PC-9 (cell line): ENCODE measurements at regions not wholly inside any gene's neighbourhood (a gene's known extent, or its start where the extent isn't known, plus 50 kb on each side); places are given as distances from the start of the nearest gene placed in this dataset.

Experiments
- BruUV-seq: library from RNA; stranded (reverse); fragments of 400-500 nt; replicated peaks from 2 replicates; lab custom pipeline; 2021; lab: Mats Ljungman, UMichigan
- CTCF ChIA-PET: fragments of 300-600 bp; sonication (Branson Sonifier 250); formaldehyde crosslinking; loops from one replicate; lab custom pipeline; 2022; ENCODE audit warnings: antibody characterized with exemption; lab: Charles Lee
- POLR2A ChIA-PET: fragments of 300-600 bp; sonication (Branson Sonifier 250); formaldehyde crosslinking; loops from one replicate; lab custom pipeline; 2022; ENCODE audit warnings: antibody characterized with exemption; ENCODE audit not compliant: unreplicated experiment; lab: Charles Lee
- DNase-seq, 2 experiments: peaks; one replicate each; pipeline versions ENCODE4 v3.0.0 to v3.0.0-alpha.2; 2015 to 2022; ENCODE audit warnings: mixed read lengths in 1 of 2
- H2AFZ ChIP-seq: fragments of 200-600 bp; sonication (generic); 2 replicates; pipeline ENCODE4 v1.8.1; 2017; ENCODE audit warnings: antibody characterized with exemption
- H3F3A ChIP-seq: fragments of 200-600 bp; sonication (generic); 2 replicates; pipeline ENCODE4 v1.8.1; 2017; ENCODE audit warnings: antibody characterized with exemption, mild to moderate bottlenecking, low read depth; ENCODE audit not compliant: insufficient read depth
- H3K27ac ChIP-seq: fragments of 200-600 bp; sonication (generic); 2 replicates; pipeline ENCODE4 v1.6.1; 2016; ENCODE audit warnings: mixed run types
- H3K27me3 ChIP-seq: fragments of 200-600 bp; sonication (generic); 2 replicates; pipeline ENCODE4 v1.6.1; 2016; ENCODE audit warnings: low read depth, mixed run types; ENCODE audit not compliant: insufficient read depth
- H3K36me3 ChIP-seq: fragments of 200-600 bp; sonication (generic); 2 replicates; pipeline ENCODE4 v1.6.1; 2016; ENCODE audit warnings: low read depth, mixed run types
- H3K4me1 ChIP-seq: fragments of 200-600 bp; sonication (generic); replicated peaks from 2 replicates; pipeline ENCODE4 v1.6.1; 2016; ENCODE audit warnings: mixed run types; ENCODE audit not compliant: insufficient read depth
- H3K4me2 ChIP-seq: fragments of 200-600 bp; sonication (generic); 2 replicates; pipeline ENCODE4 v1.6.1; 2017; ENCODE audit warnings: mixed run types
- H3K4me3 ChIP-seq: fragments of 200-600 bp; sonication (generic); 2 replicates; pipeline ENCODE4 v1.6.1; 2016; ENCODE audit warnings: mixed run types
- H3K79me2 ChIP-seq: fragments of 200-600 bp; sonication (generic); 2 replicates; pipeline ENCODE4 v1.6.1; 2017; ENCODE audit warnings: low read depth, mixed run types
- H3K9me2 ChIP-seq: fragments of 200-600 bp; sonication (generic); 2 replicates; pipeline ENCODE4 v1.8.1; 2017; ENCODE audit warnings: mild to moderate bottlenecking; ENCODE audit not compliant: insufficient read depth
- H3K9me3 ChIP-seq: fragments of 200-600 bp; sonication (generic); 2 replicates; pipeline ENCODE4 v1.8.1; 2016; ENCODE audit warnings: low read depth; ENCODE audit not compliant: insufficient read depth
- H4K20me1 ChIP-seq: fragments of 200-600 bp; sonication (generic); 2 replicates; pipeline ENCODE4 v1.8.1; 2017; ENCODE audit not compliant: insufficient read depth
- CTCF ChIP-seq: fragments of 200-600 bp; sonication (generic); conservative IDR thresholded peaks from 2 replicates; pipeline ENCODE4 v1.6.1; 2017; ENCODE audit warnings: mixed run types, antibody characterized with exemption, mild to moderate bottlenecking, moderate library complexity
- EZH2 ChIP-seq: fragments of 200-600 bp; sonication (generic); IDR thresholded peaks from 2 replicates; pipeline ENCODE4 v1.8.0; 2017; ENCODE audit warnings: antibody characterized with exemption, low read depth
- intact Hi-C: fragments of 100-400 bp; cut with micrococcal nuclease; formaldehyde crosslinking; loops from one replicate; pipeline ENCODE4 v1.10.0; 2022; ENCODE audit not compliant: unreplicated experiment

GRCh38 chr14:55927028-55927427 is 191.2 kb upstream of the PELI2 start:
- CTCF ChIA-PET, result no interaction called here
- no peaks in the 10 kb centered on the region for H3K4me1 ChIP-seq
- no peak overlapping the region for H3K4me2 ChIP-seq
- H3F3A ChIP-seq, result no peaks in the 10 kb centered on the region
- no peak overlapping the region for H3K27ac ChIP-seq
- TF ChIP-seq EZH2, result no peak
- no peak for TF ChIP-seq CTCF
- no peaks in the 10 kb centered on the region for H4K20me1 ChIP-seq
- H3K9me2 ChIP-seq, result 0 out of 2 replicates have a peak, but pooled peaks cover 3% of the 10 kb centered on the region
- intact Hi-C loops, result no loop called here
- no peaks in the 10 kb centered on the region for H3K79me2 ChIP-seq
- BruUV-seq, result no TSS peak
- no peak overlapping the region for H2AFZ ChIP-seq
- H3K36me3 ChIP-seq, result no peaks in the 10 kb centered on the region
- DNase-seq, result no peak
- POLR2A ChIA-PET, result no interaction called here
- H3K4me3 ChIP-seq, result no peak overlapping the region
- no peaks in the 10 kb centered on the region for H3K9me3 ChIP-seq
- H3K27me3 ChIP-seq, result no peaks in the 10 kb centered on the region

GRCh38 chr14:55928276-55928675 is 189.9 kb upstream of the PELI2 start:
- no TSS peak for BruUV-seq
- Histone ChIP-seq H2AFZ (no peak overlapping the region), H3K4me1 (no peaks in the 10 kb centered on the region), H3K4me3 (no peak overlapping the region), H3K36me3 (no peaks in the 10 kb centered on the region), H3K79me2 (no peaks in the 10 kb centered on the region), H3K27me3 (no peaks in the 10 kb centered on the region), H3F3A (no peaks in the 10 kb centered on the region), H3K4me2 (no peak overlapping the region), H3K27ac (no peak overlapping the region), H3K9me2 (0 out of 2 replicates have a peak, but pooled peaks cover 3% of the 10 kb centered on the region), H4K20me1 (no peaks in the 10 kb centered on the region), H3K9me3 (no peaks in the 10 kb centered on the region)
- TF ChIP-seq EZH2 (no peak), CTCF (no peak)
- no peak for DNase-seq
- intact Hi-C loops, result no loop called here
- ChIA-PET POLR2A (no interaction called here), CTCF (no interaction called here)

- H3K9me2 ChIP-seq, result 0 out of 2 replicates have a peak, but pooled peaks cover 3% of the 10 kb centered on the region
- no peak for TF ChIP-seq CTCF
- TF ChIP-seq EZH2, result no peak
- intact Hi-C loops, result no loop called here
- H2AFZ ChIP-seq, result no peak overlapping the region
- H3K4me1 ChIP-seq, result no peaks in the 10 kb centered on the region
- no peak overlapping the region for H3K4me2 ChIP-seq
- BruUV-seq, result no TSS peak
- no peaks in the 10 kb centered on the region for H3F3A ChIP-seq
- no peaks in the 10 kb centered on the region for H3K79me2 ChIP-seq
- no peak overlapping the region for H3K4me3 ChIP-seq
- H3K27ac ChIP-seq, result no peak overlapping the region
- no peaks in the 10 kb centered on the region for H4K20me1 ChIP-seq
- POLR2A ChIA-PET, result interaction anchor here (0.5 kb wide), 1 partner anchor 181 kb away, joined by 3 read pairs; no protein-coding TSS in a partner anchor
- no peak for DNase-seq
- CTCF ChIA-PET, result no interaction called here
- no peaks in the 10 kb centered on the region for H3K27me3 ChIP-seq
- no peaks in the 10 kb centered on the region for H3K36me3 ChIP-seq
- no peaks in the 10 kb centered on the region for H3K9me3 ChIP-seq
These were observed 189.1 kb upstream of the PELI2 start for GRCh38 chr14:55929136-55929535.
